Smooth muscle cell (in vitro differentiated cells): ENCODE measurements at regions not wholly inside any gene's neighbourhood (a gene's known extent, or its start where the extent isn't known, plus 50 kb on each side); places are given as distances from the start of the nearest gene placed in this dataset.
A peak's percentile ranks its signal among the peaks of the same experiment; 100 is the strongest.

ENCODE experiments used
- DNase-seq: peaks from one replicate; lab custom pipeline; 2025; ENCODE audit not compliant: unreplicated experiment; lab: John Stamatoyannopoulos, UW
- H2AFZ ChIP-seq: fragments of 200-600 bp; sonication (generic); 2 replicates; pipeline ENCODE4 v1.6.0; 2016; ENCODE audit warnings: antibody characterized with exemption, low read depth, mild to moderate bottlenecking
- H3F3A ChIP-seq: fragments of 200-600 bp; sonication (generic); 2 replicates; pipeline ENCODE4 v1.6.0; 2017; ENCODE audit warnings: antibody characterized with exemption, low read depth
- H3K27ac ChIP-seq: fragments of 200-600 bp; sonication (generic); 2 replicates; pipeline ENCODE4 v1.5.1; 2016; ENCODE audit warnings: low read depth, mild to moderate bottlenecking
- H3K27me3 ChIP-seq: fragments of 200-600 bp; sonication (generic); 2 replicates; pipeline ENCODE4 v1.6.1; 2016; ENCODE audit warnings: low read depth, mild to moderate bottlenecking
- H3K36me3 ChIP-seq: fragments of 200-600 bp; sonication (generic); 2 replicates; pipeline ENCODE4 v1.5.1; 2016; ENCODE audit warnings: low read depth
- H3K4me1 ChIP-seq: fragments of 200-600 bp; sonication (generic); 2 replicates; pipeline ENCODE4 v1.5.1; 2016; ENCODE audit warnings: low read depth
- H3K4me2 ChIP-seq: fragments of 200-600 bp; sonication (generic); 2 replicates; pipeline ENCODE4 v1.6.0; 2016; ENCODE audit warnings: mild to moderate bottlenecking
- H3K4me3 ChIP-seq: fragments of 200-600 bp; sonication (generic); 2 replicates; pipeline ENCODE4 v1.5.1; 2016; ENCODE audit warnings: mild to moderate bottlenecking
- H3K79me2 ChIP-seq: fragments of 200-600 bp; sonication (generic); 2 replicates; pipeline ENCODE4 v1.6.0; 2016; ENCODE audit warnings: low read depth, mild to moderate bottlenecking
- H3K9ac ChIP-seq: fragments of 200-600 bp; sonication (generic); 2 replicates; pipeline ENCODE4 v1.6.0; 2016; ENCODE audit warnings: low read depth
- H3K9me3 ChIP-seq: fragments of 200-600 bp; sonication (generic); replicated peaks from 2 replicates; pipeline ENCODE4 v1.5.1; 2016; ENCODE audit warnings: low read depth
- H4K20me1 ChIP-seq: fragments of 200-600 bp; sonication (generic); 2 replicates; pipeline ENCODE4 v1.6.0; 2016; ENCODE audit warnings: low read depth
- WGBS: methylation state at CpG from one replicate; pipeline ENCODE4 v1.1.7; 2016; ENCODE audit warnings: low lambda C conversion rate; 5-methylcytosine and 5-hydroxymethylcytosine counted together
- TF ChIP-seq, protein P1 (sequence below): fragments of 200-600 bp; sonication (generic); IDR thresholded peaks from 2 replicates; pipeline ENCODE4 v1.5.1; 2017; ENCODE audit warnings: borderline replicate concordance, mild to moderate bottlenecking, antibody characterized with exemption; ENCODE audit not compliant: insufficient read depth, poor library complexity, severe bottlenecking

- no peak for DNase-seq
- Histone ChIP-seq H3K27me3 (peaks cover 23% of the 10 kb centered on the region), H4K20me1 (no peaks in the 10 kb centered on the region), H3K4me2 (no peak overlapping the region), H2AFZ (no peak overlapping the region), H3K36me3 (no peaks in the 10 kb centered on the region), H3K27ac (no peak overlapping the region), H3K4me3 (no peak overlapping the region), H3K9ac (no peak overlapping the region), H3K4me1 (no peaks in the 10 kb centered on the region), H3F3A (no peaks in the 10 kb centered on the region), H3K9me3 (no peaks in the 10 kb centered on the region), H3K79me2 (no peaks in the 10 kb centered on the region)
- TF ChIP-seq, protein P1, sequence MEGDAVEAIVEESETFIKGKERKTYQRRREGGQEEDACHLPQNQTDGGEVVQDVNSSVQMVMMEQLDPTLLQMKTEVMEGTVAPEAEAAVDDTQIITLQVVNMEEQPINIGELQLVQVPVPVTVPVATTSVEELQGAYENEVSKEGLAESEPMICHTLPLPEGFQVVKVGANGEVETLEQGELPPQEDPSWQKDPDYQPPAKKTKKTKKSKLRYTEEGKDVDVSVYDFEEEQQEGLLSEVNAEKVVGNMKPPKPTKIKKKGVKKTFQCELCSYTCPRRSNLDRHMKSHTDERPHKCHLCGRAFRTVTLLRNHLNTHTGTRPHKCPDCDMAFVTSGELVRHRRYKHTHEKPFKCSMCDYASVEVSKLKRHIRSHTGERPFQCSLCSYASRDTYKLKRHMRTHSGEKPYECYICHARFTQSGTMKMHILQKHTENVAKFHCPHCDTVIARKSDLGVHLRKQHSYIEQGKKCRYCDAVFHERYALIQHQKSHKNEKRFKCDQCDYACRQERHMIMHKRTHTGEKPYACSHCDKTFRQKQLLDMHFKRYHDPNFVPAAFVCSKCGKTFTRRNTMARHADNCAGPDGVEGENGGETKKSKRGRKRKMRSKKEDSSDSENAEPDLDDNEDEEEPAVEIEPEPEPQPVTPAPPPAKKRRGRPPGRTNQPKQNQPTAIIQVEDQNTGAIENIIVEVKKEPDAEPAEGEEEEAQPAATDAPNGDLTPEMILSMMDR, result no peak
- WGBS, result 88% methylated on average over 1 of the region's 1 CpG
Observed at GRCh38 chr1:17995480-17995879, 112.1 kb upstream of the IGSF21 start.

GRCh38 chr1:17998889-17999288 is 108.7 kb upstream of the IGSF21 start:
- TF ChIP-seq, protein P1, result peak; percentile 8
- Histone ChIP-seq H3K27ac (no peak overlapping the region), H2AFZ (no peak overlapping the region), H3K9ac (no peak overlapping the region), H3K4me3 (no peak overlapping the region), H3K4me1 (peaks cover 4% of the 10 kb centered on the region), H3K79me2 (no peaks in the 10 kb centered on the region), H3K27me3 (peaks cover 26% of the 10 kb centered on the region), H4K20me1 (no peaks in the 10 kb centered on the region), H3K9me3 (no peaks in the 10 kb centered on the region), H3F3A (no peaks in the 10 kb centered on the region), H3K4me2 (no peak overlapping the region), H3K36me3 (no peaks in the 10 kb centered on the region)
- no peak for DNase-seq
- 79% methylated on average over 6 of the region's 6 CpGs for WGBS

DNA sequence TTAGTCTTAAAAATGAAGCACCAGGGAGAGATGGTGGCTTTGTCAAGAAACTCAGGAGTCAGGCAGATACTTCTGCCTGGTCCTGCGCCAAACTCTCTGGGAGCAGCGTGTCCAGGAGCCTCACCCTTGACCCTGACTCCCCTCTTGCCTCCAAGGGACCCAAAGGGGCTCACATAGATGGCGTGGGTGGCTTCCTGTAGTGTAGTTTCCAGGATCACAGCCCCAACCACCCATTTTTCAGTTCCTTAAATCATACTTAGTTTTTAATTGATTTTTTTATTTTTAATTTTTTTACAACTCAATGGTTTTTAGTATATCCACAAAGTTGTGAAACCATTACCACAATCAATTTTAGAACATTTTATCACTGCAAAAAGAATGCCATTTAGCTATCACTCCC is 107.7 kb upstream of the IGSF21 start:
- no peaks in the 10 kb centered on the region for H4K20me1 ChIP-seq
- no peak for DNase-seq
- no peak overlapping the region for H3K9ac ChIP-seq
- H3F3A ChIP-seq, result no peaks in the 10 kb centered on the region
- H3K79me2 ChIP-seq, result no peaks in the 10 kb centered on the region
- H3K4me3 ChIP-seq, result no peak overlapping the region
- TF ChIP-seq, protein P1, result no peak
- no peaks in the 10 kb centered on the region for H3K36me3 ChIP-seq
- no peak overlapping the region for H3K4me2 ChIP-seq
- peaks cover 30% of the 10 kb centered on the region for H3K27me3 ChIP-seq
- peaks cover 4% of the 10 kb centered on the region for H3K4me1 ChIP-seq
- no peak overlapping the region for H2AFZ ChIP-seq
- no peak overlapping the region for H3K27ac ChIP-seq
- no peaks in the 10 kb centered on the region for H3K9me3 ChIP-seq
- WGBS, result 90% methylated on average over 3 of the region's 3 CpGs

- H4K20me1 ChIP-seq, result no peaks in the 10 kb centered on the region
- peaks cover 24% of the 10 kb centered on the region for H3K27me3 ChIP-seq
- no peak overlapping the region for H3K4me3 ChIP-seq
- TF ChIP-seq, protein P1, result no peak
- no peak for DNase-seq
- H2AFZ ChIP-seq, result no peak overlapping the region
- H3K79me2 ChIP-seq, result no peaks in the 10 kb centered on the region
- H3K4me2 ChIP-seq, result no peak overlapping the region
- H3K9me3 ChIP-seq, result no peaks in the 10 kb centered on the region
- H3K27ac ChIP-seq, result no peak overlapping the region
- H3K36me3 ChIP-seq, result no peaks in the 10 kb centered on the region
- no peaks in the 10 kb centered on the region for H3F3A ChIP-seq
- WGBS, result 90% methylated on average over 8 of the region's 8 CpGs
- peaks cover 4% of the 10 kb centered on the region for H3K4me1 ChIP-seq
- no peak overlapping the region for H3K9ac ChIP-seq
Observed at GRCh38 chr1:18001725-18002124, 105.9 kb upstream of the IGSF21 start.
